GM12892 (cell line): ENCODE measurements at regions not wholly inside any gene's neighbourhood (a gene's known extent, or its start where the extent isn't known, plus 50 kb on each side); places are given as distances from the start of the nearest gene placed in this dataset.

Experiments
- DNase-seq: peaks from one replicate; pipeline ENCODE4 v3.0.0; 2011; ENCODE audit not compliant: insufficient read length
- FAIRE-seq: peaks from 2 replicates; lab custom pipeline; 2011; peaks lifted over from hg19 to GRCh38; lab: Jason Lieb, UNC
- POLR2A ChIP-seq: IDR thresholded peaks from 2 replicates; pipeline ENCODE4 v1.6.1; 2011; ENCODE audit warnings: low read depth, low read length, control low read depth
- POLR2AphosphoS5 ChIP-seq: IDR thresholded peaks from 2 replicates; pipeline ENCODE4 v1.6.1; 2011; ENCODE audit warnings: low read depth, low read length, control low read depth
- TAF1 ChIP-seq: IDR thresholded peaks from 2 replicates; pipeline ENCODE4 v1.6.1; 2011; ENCODE audit warnings: low read depth, mild to moderate bottlenecking, control low read depth, low read length, borderline replicate concordance

- FAIRE-seq (no peak), DNase-seq (no peak)
- TF ChIP-seq TAF1 (no peak), POLR2AphosphoS5 (no peak), POLR2A (no peak)
Observed at GRCh38 chr5:93831449-93831848, 90.0 kb upstream of the POU5F2 start.

GRCh38 chr5:93830893-93831292 is 89.5 kb upstream of the POU5F2 start:
- TF ChIP-seq TAF1 = no peak
- TF ChIP-seq POLR2AphosphoS5 = no peak
- TF ChIP-seq POLR2A = no peak
- no peak for FAIRE-seq
- no peak for DNase-seq

DNA sequence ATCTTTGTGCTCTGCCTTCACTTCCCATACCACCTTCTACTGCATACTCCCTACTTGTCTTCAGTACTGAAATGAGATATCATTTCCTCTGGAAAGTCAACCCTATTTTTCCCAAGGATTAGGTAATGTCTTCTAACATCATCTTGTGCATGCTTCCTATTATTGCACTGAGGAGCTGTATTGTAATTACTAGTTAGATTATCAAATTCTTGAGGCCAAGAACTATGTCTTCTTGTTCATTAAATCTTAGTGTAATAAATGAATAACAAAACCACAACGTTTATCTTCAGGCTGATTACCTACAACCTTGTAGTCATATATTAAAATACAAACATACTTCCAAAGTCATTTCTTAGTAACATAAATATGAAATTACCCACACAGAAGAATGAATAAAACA is 87.9 kb upstream of the POU5F2 start:
- DNase-seq = no peak
- TF ChIP-seq POLR2A = no peak
- no peak for TF ChIP-seq POLR2AphosphoS5
- FAIRE-seq = no peak

- DNase-seq (no peak), FAIRE-seq (peak; percentile 21)
- TF ChIP-seq POLR2A (no peak), POLR2AphosphoS5 (no peak), TAF1 (no peak)
Observed at GRCh38 chr5:93821891-93822415, 80.6 kb upstream of the POU5F2 start.

- DNase-seq (no peak), FAIRE-seq (no peak)
- TF ChIP-seq TAF1 (no peak), POLR2AphosphoS5 (no peak), POLR2A (no peak)
Observed at GRCh38 chr5:93819668-93820067, 78.3 kb upstream of the POU5F2 start.

DNA sequence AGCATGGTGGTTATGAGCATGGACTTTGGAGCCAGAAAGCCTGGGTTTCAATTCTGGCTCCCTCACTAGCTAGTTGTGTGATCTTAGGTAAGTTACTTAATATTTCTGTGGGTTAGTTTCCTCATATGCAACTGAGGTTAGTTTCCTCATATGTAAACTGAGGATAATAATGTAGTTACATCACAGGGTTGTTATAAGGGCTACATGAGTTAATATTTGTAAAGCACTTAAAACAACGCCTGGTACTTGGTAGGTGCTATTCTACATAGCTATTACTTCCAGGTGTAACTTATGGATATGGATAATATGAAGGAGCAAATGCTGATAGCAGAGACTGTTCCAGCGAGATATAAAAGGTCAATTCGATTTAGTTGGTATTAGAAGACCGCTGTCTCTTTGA is 69.4 kb upstream of the POU5F2 start:
- no peak for FAIRE-seq
- TF ChIP-seq POLR2A = no peak
- no peak for TF ChIP-seq POLR2AphosphoS5
- no peak for TF ChIP-seq TAF1

DNA sequence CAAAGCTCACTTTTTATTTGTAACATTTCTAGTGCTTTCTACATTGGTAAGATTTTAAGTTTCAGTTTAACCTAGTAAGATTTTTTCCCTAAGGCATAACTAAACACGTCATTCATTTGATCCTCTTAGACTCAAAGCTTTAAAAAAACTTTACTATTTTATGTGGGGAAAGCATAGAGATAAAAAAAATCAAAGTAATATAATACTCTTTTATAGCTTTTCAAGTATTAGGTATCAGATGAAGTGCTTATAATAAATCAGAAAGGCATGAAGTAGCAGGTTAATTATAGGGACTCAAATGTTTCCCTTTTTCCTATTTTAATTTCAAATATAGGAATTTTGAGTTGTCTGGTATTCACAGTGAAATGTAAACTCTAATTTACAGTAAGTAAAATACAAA is 68.0 kb upstream of the POU5F2 start:
- no peak for TF ChIP-seq POLR2A
- TF ChIP-seq TAF1 = no peak
- no peak for TF ChIP-seq POLR2AphosphoS5
- DNase-seq (no peak), FAIRE-seq (no peak)

More for the DNA sequence above, 69.4 kb upstream of the POU5F2 start:
- no peak for DNase-seq

DNA sequence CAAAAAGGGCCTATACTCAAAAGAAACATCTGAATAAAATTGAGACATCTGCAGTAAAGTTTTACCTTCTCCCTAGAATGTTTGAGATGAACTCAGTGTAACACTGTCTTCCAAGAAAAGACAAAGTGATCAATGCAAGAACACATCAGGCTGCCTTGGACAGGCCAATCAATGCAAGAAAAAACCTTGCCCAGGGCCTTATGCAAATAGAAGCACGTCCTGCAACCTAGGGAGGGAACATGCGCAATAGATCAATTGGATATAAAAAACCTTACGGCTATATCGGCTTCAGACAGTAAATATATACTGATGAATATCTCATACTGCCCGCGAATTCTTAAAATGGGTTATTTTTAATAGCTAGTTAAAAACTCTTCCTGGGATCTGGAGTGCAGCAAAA is 66.4 kb upstream of the POU5F2 start:
- TF ChIP-seq POLR2A (no peak), POLR2AphosphoS5 (no peak), TAF1 (no peak)
- no peak for FAIRE-seq
- no peak for DNase-seq

GRCh38 chr5:93805616-93806379 is 64.4 kb upstream of the POU5F2 start:
- FAIRE-seq = no peak
- DNase-seq = no peak

DNA sequence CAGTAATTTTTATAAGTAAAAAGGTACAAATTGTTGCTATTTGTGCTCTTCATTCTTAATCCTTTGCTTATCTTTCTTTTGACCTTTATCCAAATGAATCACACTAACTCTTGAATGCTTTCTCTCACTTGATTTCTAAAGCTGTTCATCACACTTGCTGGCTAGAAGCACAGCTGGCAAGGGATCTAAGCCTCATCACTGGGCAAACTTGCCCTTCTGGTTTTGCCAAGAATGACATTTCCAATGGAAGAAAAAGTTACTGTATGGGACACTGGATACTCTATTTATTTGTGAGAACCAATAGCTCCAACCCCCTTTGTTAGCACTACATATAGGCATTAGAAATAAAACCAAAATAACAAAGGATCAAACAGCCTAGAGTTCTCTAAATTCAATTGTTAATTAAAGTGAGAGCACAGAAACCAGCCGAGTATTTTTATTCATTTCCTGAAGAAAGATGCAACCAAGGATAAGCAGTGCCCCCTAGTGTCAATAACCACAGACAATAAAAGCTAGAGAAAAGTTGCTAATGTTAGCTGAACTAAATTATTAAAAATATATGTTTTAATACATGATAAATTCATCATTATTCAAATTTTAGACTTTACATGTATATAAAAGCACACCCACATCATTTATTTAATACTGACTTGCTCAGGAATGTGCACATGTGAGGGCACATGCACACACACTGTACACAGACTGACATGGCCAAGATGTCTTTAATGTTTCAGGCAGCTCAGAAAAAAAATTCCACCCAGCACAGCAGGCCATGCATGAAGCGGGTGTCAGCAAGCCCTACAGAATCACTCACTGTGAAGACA is 59.8 kb upstream of the POU5F2 start:
- TF ChIP-seq POLR2AphosphoS5 (no peak), TAF1 (no peak), POLR2A (no peak)
- FAIRE-seq (no peak), DNase-seq (no peak)

More at GRCh38 chr5:93805616-93806379, 64.4 kb upstream of the POU5F2 start:
- TF ChIP-seq TAF1 = no peak
- no peak for TF ChIP-seq POLR2A
- TF ChIP-seq POLR2AphosphoS5 = no peak

DNA sequence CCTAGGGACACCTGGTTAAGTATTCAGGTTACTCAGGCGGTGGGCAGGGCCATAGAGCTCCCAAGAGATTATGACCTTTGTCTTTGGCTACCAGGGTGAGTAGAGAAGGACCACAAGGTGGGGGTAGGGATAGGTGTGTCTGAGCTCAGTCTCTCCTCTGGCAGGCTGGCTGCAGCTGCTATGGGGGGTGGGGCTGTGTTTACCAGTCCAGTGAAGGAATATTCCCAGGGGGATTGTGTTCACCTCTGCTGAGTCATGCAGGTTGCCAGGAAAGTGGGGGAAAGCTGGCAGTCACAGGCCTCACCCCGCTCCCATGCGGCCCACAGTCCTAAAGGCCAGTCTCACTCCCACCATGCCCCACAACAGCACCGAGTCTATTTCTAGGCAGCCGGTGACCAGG is 53.6 kb upstream of the POU5F2 start:
- no peak for TF ChIP-seq TAF1
- TF ChIP-seq POLR2AphosphoS5 = no peak
- no peak for TF ChIP-seq POLR2A
- no peak for DNase-seq
- no peak for FAIRE-seq

DNA sequence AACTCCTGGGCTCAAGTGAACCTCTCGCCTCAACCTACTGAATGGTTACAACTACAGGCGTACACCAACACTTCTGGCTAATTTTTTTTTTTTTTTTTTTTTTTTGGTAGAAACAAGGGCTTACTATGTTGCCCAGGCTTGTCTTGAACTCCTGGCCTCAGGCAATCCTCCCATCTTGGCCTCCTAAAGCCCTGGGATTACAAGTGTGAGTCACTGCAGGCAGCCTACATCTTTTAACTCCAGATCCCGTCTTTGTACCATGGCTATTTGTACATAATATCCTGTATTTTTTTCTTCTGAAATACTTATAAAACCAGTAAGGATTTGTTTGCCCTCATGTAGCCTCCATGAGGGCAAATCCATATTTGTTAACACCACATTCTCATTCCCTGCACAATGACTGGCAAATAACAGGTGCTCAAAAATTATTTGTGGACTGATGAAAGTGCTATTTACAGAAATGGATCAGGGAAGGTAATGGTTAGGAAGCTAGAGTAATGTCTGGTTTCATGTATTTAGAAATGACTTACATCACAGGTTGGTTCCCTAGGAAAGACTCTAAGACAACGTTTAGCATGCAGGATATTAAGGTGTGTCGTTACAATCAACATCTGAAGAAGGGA is 51.9 kb upstream of the POU5F2 start:
- no peak for FAIRE-seq
- no peak for TF ChIP-seq TAF1
- TF ChIP-seq POLR2A = no peak
- TF ChIP-seq POLR2AphosphoS5 = no peak
- no peak for DNase-seq
